Heart right ventricle (tissue), 16 donors: ENCODE measurements at regions not wholly inside any gene's neighbourhood (a gene's known extent, or its start where the extent isn't known, plus 50 kb on each side); places are given as distances from the start of the nearest gene placed in this dataset.
"Not testable (repeated sequence)": the region's sequence is repeated elsewhere in the genome, so short reads cannot be mapped to it uniquely, and the experiment has no call there.

Experiments used
- ATAC-seq, 8 donors: fragments of 200-7000 bp; cut with Tn5 transposase; one replicate each; pipeline ENCODE4 v1.9.1; 2020; ENCODE audit warnings: mild to moderate bottlenecking in 8 of 8, moderate library complexity in 8 of 8, moderate number of reproducible peaks in 1 of 8
- DNase-seq, 2 donors: peaks; one replicate each; pipeline ENCODE4 v3.0.0-alpha.2; 2020
- H3K27ac ChIP-seq, 10 donors: fragments of 200-600 bp; sonication (generic) in 2 of 10; one replicate each; pipeline versions ENCODE4 v1.5.0 to v1.8.0; 2020 to 2022; ENCODE audit warnings: mild to moderate bottlenecking in 3 of 10
- H3K27me3 ChIP-seq, 7 donors: fragments of 200-600 bp; one replicate each; pipeline ENCODE4 v1.8.0; 2021 to 2022; ENCODE audit warnings: mild to moderate bottlenecking in 2 of 7
- H3K36me3 ChIP-seq, 9 donors: fragments of 200-600 bp; sonication (generic) in 1 of 9; one replicate each; pipeline versions ENCODE4 v1.5.0 to v1.8.0; 2020 to 2022; ENCODE audit warnings: mild to moderate bottlenecking in 2 of 9
- H3K4me1 ChIP-seq, 9 donors: fragments of 200-600 bp; sonication (generic) in 1 of 9; one replicate each; pipeline versions ENCODE4 v1.5.0 to v1.8.0; 2020 to 2022; ENCODE audit warnings: mild to moderate bottlenecking in 4 of 9
- H3K4me3 ChIP-seq, 10 donors: fragments of 200-600 bp; sonication (generic) in 2 of 10; one replicate each; pipeline versions ENCODE4 v1.5.0 to v1.8.0; 2020 to 2022; ENCODE audit warnings: mild to moderate bottlenecking in 7 of 10, moderate library complexity in 2 of 10
- H3K9me3 ChIP-seq, 11 donors: fragments of 200-600 bp in 10 of 11; sonication (generic) in 2 of 11; one replicate each; pipeline versions ENCODE4 v1.5.0 to v1.8.0; 2013 to 2022; ENCODE audit warnings: mild to moderate bottlenecking in 2 of 11, control low read depth in 1 of 11, moderate library complexity in 1 of 11
- CTCF ChIP-seq, 9 donors: fragments of 200-600 bp; sonication (generic) in 2 of 9; IDR thresholded peaks; one replicate each; pipeline versions ENCODE4 v1.5.0 to v1.8.0; 2021 to 2022; ENCODE audit warnings: antibody characterized with exemption in 9 of 9, mild to moderate bottlenecking in 5 of 9, moderate library complexity in 1 of 9
- WGBS, 2 donors: extraction: QIAGEN DNeasy Blood & Tissue Kit; methylation state at CpG; one replicate each; pipeline ENCODE4 v1.1.7; 2013; ENCODE audit warnings: inconsistent platforms in 1 of 2; 5-methylcytosine and 5-hydroxymethylcytosine counted together
- intact Hi-C, 10 donors: fragments of 100-400 bp; cut with DNase I; formaldehyde crosslinking; loops; one replicate each; pipeline versions ENCODE4 v1.11.1 to v1.14.2; 2022
- donor health status: Arrhythmogenic right ventricular cardiomyopathy.
- donor health status: ischemic (EF 13 %, LVEDD 7.1; RV severe dilation, severe dysfunction).
- donor health status: healthy with polysubstance abuse.
- donor health status: DM: no; HTN: yes; CAD: no.
- donor health status: DM: no; HTN: no; CAD: no.
- donor health status: ischemic (EF 25% LVEDD 6.9; RV normal size, moderate dysfunction).
- donor health status: ischemic (EF 25% LVEDD 5.7; RV mildly dilated, moderate dysfunction).
- donor health status: healthy.
- donor health status: DM: yes; HTN: yes; CAD: no.
- donor health status: Ischemic cardiomyopathy.
- donor health status: ischemic (EF 35%, LVEDD 5.7; RV mildly dilated, moderate dysfunction).
- donor health status: nonischemic (EF 11% LVEDD 7.7; RV severe dilation, severe dysfunction).
- donor health status: DM: yes; HTN: yes; CAD: no.
- donor health status: PGD.
- donor health status: ischemic (EF 29% LVEDD 5.4; RV normal size, mild dysfunction).
- donor health status: nonischemic (EF 23%, LVEDD 6.1; RV moderate dilation, normal function).

- Histone ChIP-seq H3K4me1 (peaks cover 0 to 9% (median 0%) of the 10 kb centered on the region in 9 donors), H3K27me3 (no peaks in the 10 kb centered on the region), H3K27ac (no peak overlapping the region), H3K36me3 (no peaks in the 10 kb centered on the region), H3K9me3 (no peaks in the 10 kb centered on the region), H3K4me3 (no peak overlapping the region)
- DNase-seq (no peak), ATAC-seq (no peak)
- WGBS, 2 donors, result 76 to 78% methylated on average over 4 of the region's 4 CpGs
- no peak for TF ChIP-seq CTCF (IDR thresholded peaks at IDR 0.05)
- intact Hi-C loops, result no loop called here
These were observed 393.5 kb downstream of the RSL24D1 start for GRCh38 chr15:54803134-54803808.

GRCh38 chr15:54792526-54792925 lies 404.2 kb downstream of the RSL24D1 start:
- no peak overlapping the region for H3K27ac ChIP-seq
- WGBS, 2 donors, result 83 to 90% methylated on average over 1 of the region's 1 CpG
- H3K4me1 ChIP-seq, result no peaks in the 10 kb centered on the region
- DNase-seq (no peak), ATAC-seq (no peak)
- H3K36me3 ChIP-seq, result no peaks in the 10 kb centered on the region
- no peaks in the 10 kb centered on the region for H3K27me3 ChIP-seq
- intact Hi-C loops, result no loop called here
- TF ChIP-seq CTCF (IDR thresholded peaks at IDR 0.05), result no peak
- no peak overlapping the region for H3K4me3 ChIP-seq
- no peaks in the 10 kb centered on the region for H3K9me3 ChIP-seq

GRCh38 chr15:54790693-54791092 lies 406.0 kb downstream of the RSL24D1 start:
- Histone ChIP-seq H3K4me1 (no peaks in the 10 kb centered on the region), H3K36me3 (no peaks in the 10 kb centered on the region), H3K9me3 (no peaks in the 10 kb centered on the region), H3K27me3 (no peaks in the 10 kb centered on the region), H3K4me3 (no peak overlapping the region), H3K27ac (no peak overlapping the region)
- DNase-seq (no peak), ATAC-seq (no peak)
- TF ChIP-seq CTCF (IDR thresholded peaks at IDR 0.05), result no peak
- intact Hi-C loops, result no loop called here
- 43 to 57% methylated on average over 1 of the region's 1 CpG for WGBS, 2 donors

- no peak overlapping the region for H3K27ac ChIP-seq
- no peak for ATAC-seq
These were observed 407.4 kb downstream of the RSL24D1 start for GRCh38 chr15:54789376-54789775.

DNA sequence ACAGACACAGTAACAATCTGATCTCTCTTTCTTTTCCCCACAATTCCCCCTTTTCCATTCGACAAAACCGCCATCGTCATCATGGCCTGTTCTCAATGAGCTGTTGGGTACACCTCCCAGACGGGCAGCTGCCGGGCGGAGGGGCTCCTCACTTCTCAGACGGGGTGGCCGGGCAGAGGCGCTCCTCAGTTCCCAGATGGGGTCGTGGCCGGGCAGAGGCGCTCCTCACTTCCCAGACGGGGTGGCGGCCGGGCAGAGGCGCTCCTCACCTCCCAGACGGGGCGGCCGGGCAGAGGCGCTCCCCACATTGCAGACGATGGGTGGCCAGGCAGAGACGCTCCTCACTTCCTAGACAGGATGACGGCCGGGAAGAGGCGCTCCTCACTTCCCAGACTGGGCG lies 415.5 kb downstream of the RSL24D1 start:
- H3K27me3 ChIP-seq, H3K4me3 ChIP-seq, intact Hi-C loops, ATAC-seq, H3K4me1 ChIP-seq, DNase-seq, H3K36me3 ChIP-seq, H3K27ac ChIP-seq: not testable (repeated sequence)
- peaks cover 0 to 29% (median 0%) of the 10 kb centered on the region in 11 donors for H3K9me3 ChIP-seq
- 93 to 94% methylated on average over 26 of the region's 26 CpGs for WGBS, 2 donors

More at GRCh38 chr15:54789376-54789775, 407.4 kb downstream of the RSL24D1 start:
- Histone ChIP-seq H3K27me3 (no peaks in the 10 kb centered on the region), H3K4me1 (no peaks in the 10 kb centered on the region), H3K9me3 (peaks cover 0 to 9% (median 0%) of the 10 kb centered on the region in 11 donors), H3K36me3 (no peaks in the 10 kb centered on the region), H3K4me3 (no peak overlapping the region)
- intact Hi-C loops, result no loop called here
- WGBS, 2 donors, result 53 to 66% methylated on average over 2 of the region's 2 CpGs
- TF ChIP-seq CTCF (IDR thresholded peaks at IDR 0.05), result no peak
- DNase-seq, result no peak
